GM21360 (cell line): ENCODE measurements at regions not wholly inside any gene's neighbourhood (a gene's known extent, or its start where the extent isn't known, plus 50 kb on each side); places are given as distances from the start of the nearest gene placed in this dataset.
"Not testable (repeated sequence)": the region's sequence is repeated elsewhere in the genome, so short reads cannot be mapped to it uniquely, and the experiment has no call there.

ENCODE experiments used
- ATAC-seq: cut with Tn5 transposase; IDR thresholded peaks from one replicate; pipeline ENCODE4 v1.9.1; 2021; ENCODE audit warnings: mild to moderate bottlenecking, moderate library complexity; ENCODE audit not compliant: unreplicated experiment

GRCh38 chr7:140283472-140283871 is 106.7 kb upstream of the KDM7A start:
- no peak for ATAC-seq

GRCh38 chr7:140281960-140282359 is 105.2 kb upstream of the KDM7A start:
- ATAC-seq = no peak

GRCh38 chr7:140281255-140281654 is 104.5 kb upstream of the KDM7A start:
- no peak for ATAC-seq

GRCh38 chr7:140276001-140276400 is 99.2 kb upstream of the KDM7A start:
- ATAC-seq = no peak

GRCh38 chr7:140275069-140275965 is 98.5 kb upstream of the KDM7A start:
- ATAC-seq = no peak

DNA sequence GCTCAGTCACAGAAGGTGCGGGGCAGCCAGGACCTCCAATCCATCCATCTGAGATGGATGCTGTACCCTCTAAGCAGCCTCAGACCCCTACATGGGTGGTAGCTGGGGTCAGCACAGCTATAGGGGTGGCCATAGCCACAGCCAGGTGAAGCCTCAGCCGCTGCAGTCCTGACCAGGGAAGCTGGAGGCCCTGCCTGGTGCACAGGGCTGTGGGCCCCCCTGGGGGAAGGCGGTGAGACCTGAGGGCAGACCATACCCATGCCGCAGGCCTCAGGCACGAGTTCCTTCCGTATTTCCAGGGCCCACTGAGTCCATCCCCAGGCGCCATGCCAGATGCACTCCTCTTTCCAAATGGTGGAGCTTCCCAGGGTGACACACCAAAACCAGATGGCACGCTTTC is 96.6 kb upstream of the KDM7A start:
- ATAC-seq = no peak

GRCh38 chr7:140271643-140271968 is 94.8 kb upstream of the KDM7A start:
- not testable (repeated sequence) for ATAC-seq

GRCh38 chr7:140269004-140269638 is 92.3 kb upstream of the KDM7A start:
- ATAC-seq = no peak

DNA sequence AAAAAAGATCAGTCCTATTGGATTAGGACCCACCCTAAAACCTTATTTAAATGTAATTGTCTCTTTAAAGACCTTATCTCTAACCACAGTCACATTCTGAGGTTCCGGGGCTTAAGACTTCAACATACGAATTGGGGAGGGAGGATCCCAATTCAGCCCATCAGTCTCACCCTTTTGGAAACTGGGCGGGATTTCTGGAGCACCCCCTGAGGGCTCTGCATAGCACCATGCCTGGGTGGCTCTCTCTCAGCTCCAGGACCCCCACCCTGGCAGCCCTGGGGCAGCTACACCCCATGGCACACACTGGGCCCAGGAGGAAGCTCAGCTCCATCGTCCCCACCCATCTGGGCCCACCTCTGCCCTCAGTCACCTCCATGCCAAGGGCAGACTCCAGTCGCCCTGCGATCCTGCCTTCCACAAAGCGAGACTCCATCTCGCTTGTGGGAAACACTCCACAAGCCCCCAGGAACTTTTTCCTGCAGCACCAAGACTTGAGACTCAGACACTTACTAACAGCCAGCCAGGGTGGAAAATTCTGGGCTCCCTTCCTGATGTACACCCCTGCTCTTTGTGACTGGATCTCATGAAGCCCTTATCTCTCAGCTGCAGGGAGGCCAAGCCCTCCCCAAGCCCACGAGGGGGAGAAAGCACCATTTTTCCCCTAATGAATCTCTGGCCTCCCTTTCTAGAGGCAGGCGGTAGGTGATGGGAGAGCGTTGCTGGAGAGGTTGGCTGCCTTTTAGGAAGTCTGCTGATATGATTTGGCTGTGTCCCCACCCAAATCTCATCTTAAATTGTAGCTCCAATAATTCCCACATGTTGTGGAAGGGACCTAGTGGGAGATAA is 90.8 kb upstream of the KDM7A start:
- no peak for ATAC-seq

DNA sequence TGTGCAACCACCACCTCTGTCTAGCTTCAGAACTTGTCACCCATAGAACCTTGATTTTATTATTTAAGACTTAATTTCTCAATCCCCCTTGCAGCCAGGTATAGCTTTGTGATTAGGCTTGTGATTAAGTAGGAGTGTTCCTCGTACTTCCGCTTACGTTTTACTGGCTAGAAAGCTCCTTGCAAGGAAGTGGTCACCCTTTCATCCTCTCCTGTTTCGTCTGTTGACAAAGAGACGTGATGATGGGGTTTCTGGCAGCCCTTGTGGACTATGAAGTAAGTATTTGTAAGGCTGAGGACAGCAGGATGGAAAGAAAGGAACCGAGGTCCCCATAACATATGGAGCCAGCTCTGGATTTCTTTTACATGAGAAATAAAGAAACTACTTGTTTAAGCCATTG is 86.5 kb upstream of the KDM7A start:
- no peak for ATAC-seq

GRCh38 chr7:140262242-140262903 is 85.6 kb upstream of the KDM7A start:
- ATAC-seq = no peak

DNA sequence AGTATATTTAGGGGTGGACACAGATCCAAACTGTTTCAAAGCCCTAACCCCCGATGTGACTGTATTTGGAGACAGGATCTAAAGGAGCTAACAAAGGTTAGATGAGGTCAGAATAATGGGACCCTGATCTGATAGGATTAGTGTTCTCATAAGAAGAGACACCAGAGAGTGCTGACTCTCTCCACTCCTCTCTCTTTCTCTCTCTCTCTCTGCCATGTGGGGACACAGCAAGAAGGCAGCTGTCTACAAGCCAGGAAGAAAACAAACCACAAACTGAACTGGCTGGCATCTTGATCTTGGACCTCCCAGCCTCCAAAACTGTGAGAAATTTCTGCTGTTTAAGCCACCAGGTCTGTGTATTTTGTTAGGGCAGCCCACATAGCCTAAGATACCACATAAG is 84.7 kb upstream of the KDM7A start:
- ATAC-seq = no peak

DNA sequence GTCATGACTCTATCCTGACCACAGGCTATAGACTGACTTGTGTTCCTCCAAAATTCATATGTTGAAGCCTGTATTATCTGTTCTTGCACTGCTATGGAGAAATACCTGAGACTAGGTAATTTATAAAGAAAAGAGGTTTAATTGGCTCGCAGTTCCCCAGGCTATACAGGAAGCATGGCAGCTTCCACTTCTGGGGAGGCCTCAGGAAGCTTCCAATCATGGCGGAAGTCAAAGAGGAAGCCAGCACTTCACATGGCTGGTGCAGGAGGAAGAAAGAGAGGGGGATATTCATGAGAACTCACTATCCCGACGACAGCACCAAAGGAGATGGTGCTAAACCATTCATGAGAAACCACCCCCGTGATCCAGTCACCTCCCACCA is 84.3 kb upstream of the KDM7A start:
- ATAC-seq = no peak

GRCh38 chr7:140260352-140261104 is 83.7 kb upstream of the KDM7A start:
- no peak for ATAC-seq

GRCh38 chr7:140257278-140257677 is 80.5 kb upstream of the KDM7A start:
- ATAC-seq = not testable (repeated sequence)

DNA sequence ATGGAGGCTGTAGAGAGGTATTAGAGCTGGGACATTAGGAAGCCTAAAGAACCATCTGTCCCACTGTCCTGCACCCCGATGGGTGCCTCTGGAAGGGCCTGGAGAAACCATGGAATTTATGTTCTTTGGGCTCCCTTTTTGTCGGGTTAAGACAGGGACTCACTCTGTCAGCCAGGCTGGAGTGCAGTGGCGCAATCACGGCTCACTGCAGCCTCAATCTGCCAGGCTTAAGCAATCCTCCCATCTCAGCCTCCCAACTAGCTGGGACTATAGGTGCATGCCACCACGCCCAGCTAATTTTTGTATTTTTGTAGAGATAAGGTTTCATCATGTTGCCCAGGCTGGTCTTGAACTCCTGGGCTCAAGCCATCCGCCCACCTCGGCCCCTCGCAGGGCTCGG is 78.2 kb upstream of the KDM7A start:
- not testable (repeated sequence) for ATAC-seq

DNA sequence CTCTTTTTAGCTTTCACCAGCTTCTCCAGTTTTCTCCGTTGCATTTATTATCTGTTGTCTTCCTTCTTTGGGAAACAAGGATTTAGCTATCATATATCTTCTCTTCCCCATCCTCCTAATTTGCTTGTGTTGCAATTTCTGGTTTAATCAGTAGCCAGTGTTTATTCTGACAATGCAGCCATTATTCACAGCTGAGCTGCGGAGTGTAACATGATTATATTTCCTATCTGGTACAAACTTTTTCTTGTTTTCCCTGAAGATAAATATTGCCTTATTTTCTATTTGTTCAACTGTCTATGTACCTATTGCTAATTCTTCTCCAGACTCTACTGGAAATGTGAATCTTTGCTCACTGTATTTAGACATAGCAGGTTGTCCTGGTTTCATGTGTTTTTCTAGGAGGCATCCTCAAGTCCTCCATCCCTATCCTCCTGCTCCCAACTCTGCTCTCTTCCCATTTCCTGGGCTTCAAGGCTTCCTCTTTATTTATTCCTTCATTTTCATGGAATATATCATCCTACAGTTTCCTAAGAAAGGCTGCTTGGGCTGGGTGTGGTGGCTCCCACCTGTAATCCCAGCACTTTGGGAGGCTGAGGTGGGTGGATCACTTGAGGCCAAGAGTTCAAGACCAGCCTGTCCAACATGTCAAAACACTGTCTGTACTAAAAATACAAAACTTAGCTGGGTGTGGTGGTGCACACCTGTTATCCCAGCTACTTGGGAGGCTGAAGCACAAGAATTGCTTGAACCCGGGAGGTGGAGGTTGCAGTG is 72.4 kb upstream of the KDM7A start:
- no peak for ATAC-seq

- ATAC-seq = no peak
Observed at GRCh38 chr7:140247559-140247958, 70.8 kb upstream of the KDM7A start.

GRCh38 chr7:140245611-140246105 is 68.9 kb upstream of the KDM7A start:
- ATAC-seq = no peak
